ENCODE measurements at regions not wholly inside any gene's neighbourhood (a gene's known extent, or its start where the extent isn't known, plus 50 kb on each side); places are given as distances from the start of the nearest gene placed in this dataset.
"Not testable (repeated sequence)": the region's sequence is repeated elsewhere in the genome, so short reads cannot be mapped to it uniquely, and the experiment has no call there.

- no peak for DNase-seq
These were observed 647.7 kb upstream of the FSHR start for GRCh38 chr2:49801898-49802450.

GRCh38 chr2:49798570-49798969, 644.3 kb upstream of the FSHR start:
- no peak for DNase-seq

- no peak for DNase-seq
These were observed 642.0 kb upstream of the FSHR start for GRCh38 chr2:49796266-49796665.

GRCh38 chr2:49794396-49794795, 640.1 kb upstream of the FSHR start:
- DNase-seq, result no peak

- no peak for DNase-seq
These were observed 634.0 kb upstream of the FSHR start for GRCh38 chr2:49788300-49788699.

GRCh38 chr2:49780949-49781348, 626.6 kb upstream of the FSHR start:
- no peak for DNase-seq

GRCh38 chr2:49772299-49772970, 618.1 kb upstream of the FSHR start:
- DNase-seq, result no peak

GRCh38 chr2:49770919-49771318, 616.6 kb upstream of the FSHR start:
- no peak for DNase-seq

GRCh38 chr2:49767316-49767715, 613.0 kb upstream of the FSHR start:
- no peak for DNase-seq

GRCh38 chr2:49755777-49756176, 601.5 kb upstream of the FSHR start:
- DNase-seq, result no peak

GRCh38 chr2:49754381-49754780, 600.1 kb upstream of the FSHR start:
- no peak for DNase-seq

GRCh38 chr2:49753344-49753985, 599.1 kb upstream of the FSHR start:
- DNase-seq, result no peak

GRCh38 chr2:49737606-49738005, 583.3 kb upstream of the FSHR start:
- no peak for DNase-seq

- DNase-seq, result not testable (repeated sequence)
These were observed 578.6 kb upstream of the FSHR start for GRCh38 chr2:49732924-49733323.

GRCh38 chr2:49719241-49719640, 564.9 kb upstream of the FSHR start:
- DNase-seq, result no peak

GRCh38 chr2:49715597-49715996, 561.3 kb upstream of the FSHR start:
- DNase-seq, result no peak

GRCh38 chr2:49714454-49714853, 560.1 kb upstream of the FSHR start:
- DNase-seq, result no peak

- no peak for DNase-seq
These were observed 548.4 kb upstream of the FSHR start for GRCh38 chr2:49702740-49703139.

- no peak for DNase-seq
These were observed 539.6 kb upstream of the FSHR start for GRCh38 chr2:49693961-49694360.

GRCh38 chr2:49692022-49692421, 537.7 kb upstream of the FSHR start:
- DNase-seq, result not testable (repeated sequence)

GRCh38 chr2:49687918-49688317, 533.6 kb upstream of the FSHR start:
- DNase-seq, result no peak

GRCh38 chr2:49686897-49687442, 532.7 kb upstream of the FSHR start:
- no peak for DNase-seq

- DNase-seq, result no peak
These were observed 532.0 kb upstream of the FSHR start for GRCh38 chr2:49686291-49686690.

GRCh38 chr2:49677227-49677626, 522.9 kb upstream of the FSHR start:
- DNase-seq, result no peak

Measured in cerebellar nuclear complex (tissue), 1 donor.